Fibroblast of lung (primary cell): ENCODE measurements at regions not wholly inside any gene's neighbourhood (a gene's known extent, or its start where the extent isn't known, plus 50 kb on each side); places are given as distances from the start of the nearest gene placed in this dataset.

Experiments
- DNase-seq, 2 donors: peaks; one replicate each; pipeline versions ENCODE4 v3.0.0 to v3.0.0-alpha.2; 2010; ENCODE audit warnings: low read depth in 2 of 2
- H2AFZ ChIP-seq: 2 replicates; pipeline ENCODE4 v1.5.1; 2012; ENCODE audit warnings: low read length, control low read depth, inconsistent platforms
- H3K27ac ChIP-seq: 2 replicates; pipeline ENCODE4 v1.5.1; 2011; ENCODE audit warnings: low read length, control low read depth; ENCODE audit not compliant: insufficient read depth
- H3K27me3 ChIP-seq: 2 replicates; pipeline ENCODE4 v1.5.1; 2011; ENCODE audit warnings: mild to moderate bottlenecking, low read length; ENCODE audit not compliant: control insufficient read depth, insufficient read depth
- H3K36me3 ChIP-seq: 2 replicates; pipeline ENCODE4 v1.5.1; 2011; ENCODE audit warnings: low read length; ENCODE audit not compliant: control insufficient read depth, insufficient read depth
- H3K4me1 ChIP-seq: 2 replicates; pipeline ENCODE4 v1.5.1; 2011; ENCODE audit warnings: low read length; ENCODE audit not compliant: control insufficient read depth, insufficient read depth; ENCODE audit errors: extremely low read depth
- H3K4me2 ChIP-seq: 2 replicates; pipeline ENCODE4 v1.5.1; 2011; ENCODE audit warnings: low read length, control low read depth; ENCODE audit not compliant: insufficient read depth; ENCODE audit errors: extremely low read depth
- H3K4me3 ChIP-seq, 4 experiments: fragments of 200-600 bp in 1 of 4; sonication (generic) in 1 of 4; replicated peaks in 1 of 4; 2 replicates each; pipeline ENCODE4 v1.5.1; 2011 to 2016; ENCODE audit warnings: low read length in 4 of 4, low read depth in 3 of 4, mild to moderate bottlenecking in 3 of 4, control low read depth in 2 of 4, inconsistent platforms in 1 of 4, mixed read lengths in 1 of 4; ENCODE audit not compliant: insufficient read depth in 1 of 4; ENCODE audit errors: control extremely low read depth in 1 of 4
- H3K79me2 ChIP-seq: 2 replicates; pipeline ENCODE4 v1.5.1; 2012; ENCODE audit warnings: mild to moderate bottlenecking, low read length, inconsistent platforms; ENCODE audit not compliant: control insufficient read depth, insufficient read depth
- H3K9ac ChIP-seq: 2 replicates; pipeline ENCODE4 v1.5.1; 2011; ENCODE audit warnings: mild to moderate bottlenecking, low read length, control low read depth; ENCODE audit not compliant: insufficient read depth
- H3K9me3 ChIP-seq: 2 replicates; pipeline ENCODE4 v1.5.1; 2012; ENCODE audit warnings: low read depth, low read length; ENCODE audit not compliant: control insufficient read depth, insufficient read depth
- H4K20me1 ChIP-seq: 2 replicates; pipeline ENCODE4 v1.5.1; 2011; ENCODE audit warnings: low read length; ENCODE audit not compliant: control insufficient read depth, insufficient read depth; ENCODE audit errors: extremely low read depth
- EZH2 ChIP-seq: IDR thresholded peaks from 2 replicates; pipeline ENCODE4 v1.5.1; 2012; ENCODE audit warnings: low read length, control low read depth, mild to moderate bottlenecking; ENCODE audit errors: missing control alignments
- TF ChIP-seq, protein P1 (sequence below), 2 donors: IDR thresholded peaks in 1 of 2; conservative IDR thresholded peaks in 1 of 2; 1 replicate in 1 of 2; 2 replicates in 1 of 2; pipeline ENCODE4 v1.5.1; 2011 to 2012; ENCODE audit warnings: low read length in 2 of 2, control low read depth in 1 of 2, inconsistent platforms in 1 of 2, low read depth in 1 of 2, mild to moderate bottlenecking in 1 of 2

DNA sequence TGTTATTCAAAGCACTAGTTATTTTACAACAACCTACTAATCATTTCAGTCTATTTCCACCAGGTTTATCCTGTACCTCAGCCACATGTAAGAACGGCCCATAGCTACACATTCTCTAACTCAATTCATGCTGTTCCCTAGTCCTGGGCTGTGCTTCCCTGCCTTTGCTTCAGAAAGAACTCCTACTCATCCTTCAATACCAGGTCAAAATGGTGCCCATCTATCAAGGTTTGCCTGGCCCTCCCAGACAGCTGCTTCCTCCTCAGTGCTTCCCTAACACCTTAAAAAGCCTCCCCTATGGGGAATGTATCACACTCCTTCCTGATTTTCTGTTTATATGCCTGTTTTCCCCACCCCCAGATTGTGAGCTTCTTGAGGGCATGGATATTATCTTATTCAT lies 400.7 kb downstream of the MN1 start:
- Histone ChIP-seq H3K36me3 (no peaks in the 10 kb centered on the region), H3K79me2 (no peaks in the 10 kb centered on the region), H4K20me1 (no peaks in the 10 kb centered on the region), H3K4me3 (no peak overlapping the region), H3K9ac (no peak overlapping the region), H2AFZ (no peak overlapping the region), H3K27me3 (peaks cover 12% of the 10 kb centered on the region), H3K27ac (no peak overlapping the region), H3K4me1 (no peaks in the 10 kb centered on the region), H3K4me2 (no peak overlapping the region), H3K9me3 (no peaks in the 10 kb centered on the region)
- no peak for DNase-seq
- no peak for TF ChIP-seq EZH2
- TF ChIP-seq, protein P1, sequence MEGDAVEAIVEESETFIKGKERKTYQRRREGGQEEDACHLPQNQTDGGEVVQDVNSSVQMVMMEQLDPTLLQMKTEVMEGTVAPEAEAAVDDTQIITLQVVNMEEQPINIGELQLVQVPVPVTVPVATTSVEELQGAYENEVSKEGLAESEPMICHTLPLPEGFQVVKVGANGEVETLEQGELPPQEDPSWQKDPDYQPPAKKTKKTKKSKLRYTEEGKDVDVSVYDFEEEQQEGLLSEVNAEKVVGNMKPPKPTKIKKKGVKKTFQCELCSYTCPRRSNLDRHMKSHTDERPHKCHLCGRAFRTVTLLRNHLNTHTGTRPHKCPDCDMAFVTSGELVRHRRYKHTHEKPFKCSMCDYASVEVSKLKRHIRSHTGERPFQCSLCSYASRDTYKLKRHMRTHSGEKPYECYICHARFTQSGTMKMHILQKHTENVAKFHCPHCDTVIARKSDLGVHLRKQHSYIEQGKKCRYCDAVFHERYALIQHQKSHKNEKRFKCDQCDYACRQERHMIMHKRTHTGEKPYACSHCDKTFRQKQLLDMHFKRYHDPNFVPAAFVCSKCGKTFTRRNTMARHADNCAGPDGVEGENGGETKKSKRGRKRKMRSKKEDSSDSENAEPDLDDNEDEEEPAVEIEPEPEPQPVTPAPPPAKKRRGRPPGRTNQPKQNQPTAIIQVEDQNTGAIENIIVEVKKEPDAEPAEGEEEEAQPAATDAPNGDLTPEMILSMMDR (conservative IDR thresholded peaks at IDR 0.05 in 1 of 2, IDR thresholded peaks at IDR 0.05 in 1 of 2; ENCODE audit: low read depth in 1 of 2, low read length in 2 of 2), result no peak

DNA sequence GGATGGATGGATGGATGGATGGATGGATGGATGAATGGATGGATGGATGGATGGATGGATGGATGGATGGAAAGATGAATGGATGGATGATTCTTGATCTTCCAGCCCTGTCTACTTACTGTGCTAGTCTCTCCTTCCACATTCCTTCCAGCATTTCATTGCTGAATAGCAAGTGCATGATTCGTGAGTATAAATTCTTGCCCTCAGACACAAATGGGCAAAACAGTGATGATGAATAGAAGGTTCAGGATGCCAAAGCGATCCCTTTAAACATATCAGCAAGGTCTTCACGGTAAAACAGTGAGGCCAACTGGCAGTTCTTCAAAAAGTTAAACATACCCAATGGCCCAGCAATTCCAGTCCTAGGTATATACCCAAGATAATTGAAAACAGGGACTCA lies 400.2 kb downstream of the MN1 start:
- no peak for DNase-seq
- H3K27ac ChIP-seq, result no peak overlapping the region
- no peaks in the 10 kb centered on the region for H3K79me2 ChIP-seq
- no peaks in the 10 kb centered on the region for H3K36me3 ChIP-seq
- no peaks in the 10 kb centered on the region for H4K20me1 ChIP-seq
- H3K4me3 ChIP-seq, result no peak overlapping the region
- no peaks in the 10 kb centered on the region for H3K9me3 ChIP-seq
- H2AFZ ChIP-seq, result no peak overlapping the region
- H3K27me3 ChIP-seq, result peaks cover 12% of the 10 kb centered on the region
- no peak overlapping the region for H3K9ac ChIP-seq
- no peak overlapping the region for H3K4me2 ChIP-seq
- H3K4me1 ChIP-seq, result no peaks in the 10 kb centered on the region
- TF ChIP-seq, protein P1 (conservative IDR thresholded peaks at IDR 0.05 in 1 of 2, IDR thresholded peaks at IDR 0.05 in 1 of 2; ENCODE audit: low read depth in 1 of 2, low read length in 2 of 2), result no peak
- no peak for TF ChIP-seq EZH2

DNA sequence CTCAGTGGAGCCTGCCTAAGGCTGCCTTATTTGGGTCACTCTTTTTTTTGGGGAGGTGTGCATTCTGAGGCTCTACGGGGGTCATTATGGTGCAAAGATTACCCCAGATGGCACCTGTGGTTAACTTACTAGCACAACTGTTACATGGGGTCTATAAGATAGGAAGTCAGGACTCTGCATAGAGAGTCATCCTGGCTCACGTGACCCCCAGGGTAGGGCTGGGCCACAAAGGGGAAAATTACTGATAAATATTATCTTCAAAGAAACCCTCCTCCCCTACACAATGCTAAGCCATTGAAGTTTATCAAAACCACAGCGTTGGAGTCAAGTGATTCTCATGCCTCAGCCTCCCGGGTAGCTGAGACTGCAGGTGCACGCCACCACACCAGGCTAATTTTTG lies 397.1 kb downstream of the MN1 start:
- Histone ChIP-seq H3K36me3 (no peaks in the 10 kb centered on the region), H3K4me3 (no peak overlapping the region), H3K27ac (no peak overlapping the region), H3K4me1 (no peaks in the 10 kb centered on the region), H4K20me1 (no peaks in the 10 kb centered on the region), H3K9ac (no peak overlapping the region), H3K4me2 (no peak overlapping the region), H3K27me3 (peaks cover 10% of the 10 kb centered on the region), H3K79me2 (no peaks in the 10 kb centered on the region), H2AFZ (no peak overlapping the region), H3K9me3 (no peaks in the 10 kb centered on the region)
- TF ChIP-seq EZH2, result no peak
- TF ChIP-seq, protein P1 (conservative IDR thresholded peaks at IDR 0.05 in 1 of 2, IDR thresholded peaks at IDR 0.05 in 1 of 2; ENCODE audit: low read depth in 1 of 2, low read length in 2 of 2), result no peak
- no peak for DNase-seq
